ENCODE measurements at regions not wholly inside any gene's neighbourhood (a gene's known extent, or its start where the extent isn't known, plus 50 kb on each side); places are given as distances from the start of the nearest gene placed in this dataset.

DNA sequence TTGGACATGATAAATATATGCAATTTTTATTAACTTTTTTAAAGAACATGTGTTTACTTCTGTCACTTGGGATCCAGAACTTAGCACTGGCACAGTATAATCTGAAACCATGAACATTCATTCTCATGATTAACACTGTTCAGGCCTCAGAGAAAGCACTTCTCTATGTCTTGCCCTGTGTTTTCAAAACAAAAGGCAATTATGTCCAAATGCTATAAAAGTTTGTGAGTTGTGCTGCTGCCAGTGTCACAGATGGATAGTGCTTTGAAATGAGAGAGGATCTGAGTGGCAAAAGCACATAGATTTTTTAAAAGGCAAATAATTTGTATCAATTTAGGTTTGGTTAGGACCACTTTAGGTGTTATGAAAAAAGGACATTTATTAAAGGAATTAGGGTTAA lies 470.5 kb upstream of the FAM98A start:
- no peak overlapping the region for H3K9ac ChIP-seq (ENCODE audit: low read length in 5 of 5)
- H3K9me3 ChIP-seq (ENCODE audit: control insufficient read depth in 5 of 5, low read length in 5 of 5), result peaks cover 0 to 3% (median 0%) of the 10 kb centered on the region in 5 donors
- no peak overlapping the region for H3K27ac ChIP-seq (ENCODE audit: low read depth, low read length)
- H3K4me3 ChIP-seq (ENCODE audit: low read depth in 1 of 5, low read length in 5 of 5), result no peak overlapping the region
- no peaks in the 10 kb centered on the region for H3K36me3 ChIP-seq (ENCODE audit: control insufficient read depth in 5 of 5, insufficient read depth in 5 of 5, low read length in 5 of 5)
- no peaks in the 10 kb centered on the region for H3K4me1 ChIP-seq (ENCODE audit: control insufficient read depth in 5 of 5, insufficient read depth in 5 of 5, low read length in 5 of 5)
- H3K27me3 ChIP-seq (ENCODE audit: control insufficient read depth in 5 of 5, insufficient read depth in 4 of 5, low read length in 5 of 5), result peaks cover 0 to 3% (median 0%) of the 10 kb centered on the region in 5 donors

DNA sequence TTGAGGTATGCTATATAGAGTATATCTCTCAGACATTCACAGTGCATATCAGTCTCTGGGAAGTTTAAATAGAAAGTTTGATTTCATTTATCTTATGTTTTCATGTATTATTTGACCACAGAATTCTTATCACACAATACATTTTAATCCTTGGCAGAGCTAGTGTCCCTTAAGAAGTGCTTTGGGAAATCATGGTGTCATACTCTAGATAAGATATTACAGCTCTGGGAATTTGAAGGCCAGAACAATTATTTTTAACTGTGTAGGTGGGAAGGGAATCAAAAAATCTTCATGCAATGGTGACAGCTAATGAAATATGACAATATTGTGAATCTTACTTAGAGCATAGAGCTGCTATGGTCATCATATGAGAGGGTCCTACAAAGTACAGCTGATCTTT lies 451.3 kb upstream of the FAM98A start:
- Histone ChIP-seq H3K27ac (ENCODE audit: low read depth, low read length) (no peak overlapping the region), H3K9ac (ENCODE audit: low read length in 5 of 5) (no peak overlapping the region), H3K27me3 (ENCODE audit: control insufficient read depth in 5 of 5, insufficient read depth in 4 of 5, low read length in 5 of 5) (no peaks in the 10 kb centered on the region), H3K36me3 (ENCODE audit: control insufficient read depth in 5 of 5, insufficient read depth in 5 of 5, low read length in 5 of 5) (no peaks in the 10 kb centered on the region), H3K4me3 (ENCODE audit: low read depth in 1 of 5, low read length in 5 of 5) (no peak overlapping the region), H3K9me3 (ENCODE audit: control insufficient read depth in 5 of 5, low read length in 5 of 5) (no peaks in the 10 kb centered on the region), H3K4me1 (ENCODE audit: control insufficient read depth in 5 of 5, insufficient read depth in 5 of 5, low read length in 5 of 5) (no peaks in the 10 kb centered on the region)

DNA sequence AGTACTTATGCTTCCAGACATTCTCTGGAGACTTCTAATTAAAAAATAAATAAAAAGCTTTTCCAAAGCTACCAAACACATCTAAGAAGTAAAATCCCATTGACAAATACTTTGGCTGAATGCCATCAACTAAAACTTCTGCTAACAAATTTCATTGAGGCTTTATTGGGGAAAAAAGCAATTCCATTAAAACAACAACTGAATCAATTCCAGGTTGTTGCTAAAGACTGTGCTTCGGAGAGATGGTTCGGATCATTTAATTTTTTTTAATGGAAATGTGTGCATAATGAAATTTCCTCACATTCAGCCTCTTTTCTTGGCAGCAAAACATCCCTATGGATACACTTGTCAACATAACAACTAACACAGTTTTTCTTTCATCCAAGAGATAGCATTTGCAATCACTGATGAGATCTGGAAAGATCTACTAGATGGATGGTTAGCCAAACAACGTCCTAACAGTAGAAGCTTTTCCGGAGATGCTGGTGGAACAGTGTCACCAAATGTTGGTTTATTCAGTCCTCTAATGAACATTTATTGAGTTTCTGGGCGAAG lies 446.1 kb upstream of the FAM98A start:
- H3K9ac ChIP-seq (ENCODE audit: low read length in 5 of 5), result no peak overlapping the region
- no peaks in the 10 kb centered on the region for H3K4me1 ChIP-seq (ENCODE audit: control insufficient read depth in 5 of 5, insufficient read depth in 5 of 5, low read length in 5 of 5)
- no peaks in the 10 kb centered on the region for H3K27me3 ChIP-seq (ENCODE audit: control insufficient read depth in 5 of 5, insufficient read depth in 4 of 5, low read length in 5 of 5)
- no peak overlapping the region for H3K4me3 ChIP-seq (ENCODE audit: low read depth in 1 of 5, low read length in 5 of 5)
- no peaks in the 10 kb centered on the region for H3K9me3 ChIP-seq (ENCODE audit: control insufficient read depth in 5 of 5, low read length in 5 of 5)
- no peaks in the 10 kb centered on the region for H3K36me3 ChIP-seq (ENCODE audit: control insufficient read depth in 5 of 5, insufficient read depth in 5 of 5, low read length in 5 of 5)
- H3K27ac ChIP-seq (ENCODE audit: low read depth, low read length), result no peak overlapping the region

DNA sequence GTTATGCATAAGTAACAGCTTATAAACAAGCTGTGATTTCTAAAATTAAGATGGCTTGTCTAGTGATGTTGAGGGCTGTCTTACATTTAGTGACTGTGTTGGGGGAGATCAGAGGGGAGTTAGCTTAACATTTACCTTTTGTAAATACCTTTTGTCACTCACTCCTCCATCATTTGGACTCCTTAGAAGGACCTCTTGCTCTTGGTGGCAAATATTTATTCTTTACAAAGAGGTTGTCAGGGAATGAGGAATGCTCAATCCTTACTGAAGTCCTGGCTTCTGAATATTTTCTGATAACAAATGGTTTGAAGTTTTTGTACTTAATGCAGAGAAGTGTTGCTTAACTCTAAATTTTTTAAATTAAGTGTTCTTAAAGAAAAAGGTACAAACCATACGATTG lies 438.8 kb upstream of the FAM98A start:
- Histone ChIP-seq H3K27me3 (ENCODE audit: control insufficient read depth in 5 of 5, insufficient read depth in 4 of 5, low read length in 5 of 5) (no peaks in the 10 kb centered on the region), H3K36me3 (ENCODE audit: control insufficient read depth in 5 of 5, insufficient read depth in 5 of 5, low read length in 5 of 5) (no peaks in the 10 kb centered on the region), H3K4me3 (ENCODE audit: low read depth in 1 of 5, low read length in 5 of 5) (no peak overlapping the region), H3K27ac (ENCODE audit: low read depth, low read length) (no peak overlapping the region), H3K9ac (ENCODE audit: low read length in 5 of 5) (no peak overlapping the region), H3K4me1 (ENCODE audit: control insufficient read depth in 5 of 5, insufficient read depth in 5 of 5, low read length in 5 of 5) (no peaks in the 10 kb centered on the region), H3K9me3 (ENCODE audit: control insufficient read depth in 5 of 5, low read length in 5 of 5) (no peaks in the 10 kb centered on the region)

DNA sequence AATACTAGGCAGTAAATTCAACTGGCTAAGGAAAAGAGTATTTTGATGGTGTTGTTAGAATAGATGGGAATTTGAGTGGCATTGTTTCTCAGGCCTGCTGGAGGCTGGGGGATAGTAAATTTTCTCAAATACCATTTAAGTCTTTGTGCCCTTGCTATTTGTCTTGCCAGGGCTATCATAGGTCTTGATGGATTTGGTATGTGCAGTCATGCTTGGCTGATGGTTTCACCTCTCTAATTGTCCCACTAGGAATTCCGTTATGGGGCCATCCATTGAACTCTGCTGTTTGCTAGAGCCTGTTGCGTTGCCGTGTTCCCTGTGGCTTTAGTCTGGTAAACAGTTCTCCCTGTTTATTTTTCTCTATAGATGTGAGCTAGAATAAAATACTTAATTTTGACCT lies 438.1 kb upstream of the FAM98A start:
- no peak overlapping the region for H3K4me3 ChIP-seq (ENCODE audit: low read depth in 1 of 5, low read length in 5 of 5)
- H3K9ac ChIP-seq (ENCODE audit: low read length in 5 of 5), result no peak overlapping the region
- no peaks in the 10 kb centered on the region for H3K36me3 ChIP-seq (ENCODE audit: control insufficient read depth in 5 of 5, insufficient read depth in 5 of 5, low read length in 5 of 5)
- H3K9me3 ChIP-seq (ENCODE audit: control insufficient read depth in 5 of 5, low read length in 5 of 5), result no peaks in the 10 kb centered on the region
- no peaks in the 10 kb centered on the region for H3K4me1 ChIP-seq (ENCODE audit: control insufficient read depth in 5 of 5, insufficient read depth in 5 of 5, low read length in 5 of 5)
- H3K27ac ChIP-seq (ENCODE audit: low read depth, low read length), result no peak overlapping the region
- no peaks in the 10 kb centered on the region for H3K27me3 ChIP-seq (ENCODE audit: control insufficient read depth in 5 of 5, insufficient read depth in 4 of 5, low read length in 5 of 5)

DNA sequence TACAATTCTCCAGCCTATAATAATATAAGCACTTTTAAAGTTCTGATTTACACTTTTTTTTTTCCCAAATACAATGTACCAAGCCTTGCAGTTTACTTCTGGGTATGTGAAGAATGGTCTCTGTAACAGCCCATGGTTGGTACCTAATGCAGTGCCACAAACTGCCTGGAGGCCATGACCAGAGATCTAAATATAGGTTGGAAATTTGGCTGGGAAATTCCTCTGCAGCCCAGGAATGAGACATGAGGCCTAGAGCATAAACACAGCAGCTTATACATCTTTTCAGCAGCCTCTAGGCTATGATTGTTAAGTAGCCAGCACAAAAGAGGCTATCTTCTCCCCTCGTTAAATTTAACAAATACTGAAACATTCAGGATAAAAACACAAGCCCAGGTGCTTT lies 432.0 kb upstream of the FAM98A start:
- H3K9ac ChIP-seq (ENCODE audit: low read length in 5 of 5), result no peak overlapping the region
- no peaks in the 10 kb centered on the region for H3K4me1 ChIP-seq (ENCODE audit: control insufficient read depth in 5 of 5, insufficient read depth in 5 of 5, low read length in 5 of 5)
- no peaks in the 10 kb centered on the region for H3K9me3 ChIP-seq (ENCODE audit: control insufficient read depth in 5 of 5, low read length in 5 of 5)
- H3K36me3 ChIP-seq (ENCODE audit: control insufficient read depth in 5 of 5, insufficient read depth in 5 of 5, low read length in 5 of 5), result no peaks in the 10 kb centered on the region
- H3K27me3 ChIP-seq (ENCODE audit: control insufficient read depth in 5 of 5, insufficient read depth in 4 of 5, low read length in 5 of 5), result no peaks in the 10 kb centered on the region
- no peak overlapping the region for H3K4me3 ChIP-seq (ENCODE audit: low read depth in 1 of 5, low read length in 5 of 5)
- no peak overlapping the region for H3K27ac ChIP-seq (ENCODE audit: low read depth, low read length)

DNA sequence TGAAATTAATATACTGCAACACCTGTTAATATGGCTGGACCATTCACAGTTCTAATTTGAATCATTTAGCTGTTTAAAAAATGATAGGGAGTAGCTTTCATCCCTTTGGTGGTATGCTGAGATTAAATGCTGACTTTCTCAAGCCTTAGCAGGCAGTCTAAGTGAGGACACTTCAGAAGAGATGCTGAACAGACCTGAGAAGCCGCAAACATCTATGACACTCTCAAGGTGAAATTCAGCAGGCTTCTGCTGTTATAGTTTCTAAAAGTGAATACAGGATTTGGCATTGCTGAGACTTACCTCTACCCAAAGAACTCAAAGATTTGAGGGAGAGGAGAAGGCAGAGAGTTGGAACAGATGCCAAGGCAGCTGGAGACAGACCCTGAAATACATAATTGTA lies 431.2 kb upstream of the FAM98A start:
- no peak overlapping the region for H3K27ac ChIP-seq (ENCODE audit: low read depth, low read length)
- no peaks in the 10 kb centered on the region for H3K9me3 ChIP-seq (ENCODE audit: control insufficient read depth in 5 of 5, low read length in 5 of 5)
- no peak overlapping the region for H3K9ac ChIP-seq (ENCODE audit: low read length in 5 of 5)
- no peaks in the 10 kb centered on the region for H3K36me3 ChIP-seq (ENCODE audit: control insufficient read depth in 5 of 5, insufficient read depth in 5 of 5, low read length in 5 of 5)
- H3K4me3 ChIP-seq (ENCODE audit: low read depth in 1 of 5, low read length in 5 of 5), result no peak overlapping the region
- H3K4me1 ChIP-seq (ENCODE audit: control insufficient read depth in 5 of 5, insufficient read depth in 5 of 5, low read length in 5 of 5), result no peaks in the 10 kb centered on the region
- no peaks in the 10 kb centered on the region for H3K27me3 ChIP-seq (ENCODE audit: control insufficient read depth in 5 of 5, insufficient read depth in 4 of 5, low read length in 5 of 5)

DNA sequence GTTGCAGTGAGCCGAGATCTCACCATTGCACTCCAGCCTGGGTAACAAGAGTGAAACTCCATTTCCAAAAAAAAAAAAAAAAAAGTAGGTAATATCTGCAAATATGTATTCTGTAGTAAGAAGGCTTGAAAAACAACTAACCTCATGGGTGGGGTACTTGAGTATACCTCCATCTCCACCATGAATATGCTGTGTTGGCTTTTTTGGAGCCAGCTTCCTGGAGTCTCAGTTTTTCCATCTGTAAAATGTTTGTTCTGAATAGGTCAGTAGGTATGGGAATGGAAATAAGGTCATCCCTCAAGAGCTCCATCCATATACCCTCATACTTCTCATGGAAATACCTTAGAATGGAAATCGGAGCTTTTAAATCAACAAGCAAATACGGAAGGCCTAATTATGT lies 430.0 kb upstream of the FAM98A start:
- no peaks in the 10 kb centered on the region for H3K36me3 ChIP-seq (ENCODE audit: control insufficient read depth in 5 of 5, insufficient read depth in 5 of 5, low read length in 5 of 5)
- no peak overlapping the region for H3K4me3 ChIP-seq (ENCODE audit: low read depth in 1 of 5, low read length in 5 of 5)
- H3K27me3 ChIP-seq (ENCODE audit: control insufficient read depth in 5 of 5, insufficient read depth in 4 of 5, low read length in 5 of 5), result no peaks in the 10 kb centered on the region
- no peaks in the 10 kb centered on the region for H3K4me1 ChIP-seq (ENCODE audit: control insufficient read depth in 5 of 5, insufficient read depth in 5 of 5, low read length in 5 of 5)
- no peaks in the 10 kb centered on the region for H3K9me3 ChIP-seq (ENCODE audit: control insufficient read depth in 5 of 5, low read length in 5 of 5)
- no peak overlapping the region for H3K9ac ChIP-seq (ENCODE audit: low read length in 5 of 5)
- H3K27ac ChIP-seq (ENCODE audit: low read depth, low read length), result no peak overlapping the region

DNA sequence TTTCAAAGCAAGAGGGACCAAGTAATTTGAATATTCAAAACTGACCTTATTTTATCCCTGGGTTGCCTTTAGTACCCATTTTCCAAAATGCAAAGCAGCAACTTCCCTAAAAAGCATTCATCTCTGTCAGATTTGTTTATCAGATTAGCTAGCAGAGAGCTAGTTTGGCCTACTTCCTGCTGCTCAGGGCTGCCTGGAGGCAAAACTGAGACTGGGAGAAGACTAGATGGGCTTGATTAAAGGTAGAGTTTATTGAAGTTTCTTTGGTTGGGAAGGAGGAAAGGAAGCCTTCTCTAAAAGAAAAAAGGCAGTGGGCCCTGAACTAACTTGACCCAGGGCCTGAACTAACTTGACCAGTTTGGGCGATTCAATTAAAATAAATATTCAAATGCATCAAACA lies 426.1 kb upstream of the FAM98A start:
- H3K9me3 ChIP-seq (ENCODE audit: control insufficient read depth in 5 of 5, low read length in 5 of 5), result peaks cover 0 to 7% (median 3%) of the 10 kb centered on the region in 5 donors
- no peaks in the 10 kb centered on the region for H3K36me3 ChIP-seq (ENCODE audit: control insufficient read depth in 5 of 5, insufficient read depth in 5 of 5, low read length in 5 of 5)
- no peak overlapping the region for H3K27ac ChIP-seq (ENCODE audit: low read depth, low read length)
- H3K9ac ChIP-seq (ENCODE audit: low read length in 5 of 5), result no peak overlapping the region
- H3K4me1 ChIP-seq (ENCODE audit: control insufficient read depth in 5 of 5, insufficient read depth in 5 of 5, low read length in 5 of 5), result no peaks in the 10 kb centered on the region
- H3K27me3 ChIP-seq (ENCODE audit: control insufficient read depth in 5 of 5, insufficient read depth in 4 of 5, low read length in 5 of 5), result no peaks in the 10 kb centered on the region
- H3K4me3 ChIP-seq (ENCODE audit: low read depth in 1 of 5, low read length in 5 of 5), result no peak overlapping the region

DNA sequence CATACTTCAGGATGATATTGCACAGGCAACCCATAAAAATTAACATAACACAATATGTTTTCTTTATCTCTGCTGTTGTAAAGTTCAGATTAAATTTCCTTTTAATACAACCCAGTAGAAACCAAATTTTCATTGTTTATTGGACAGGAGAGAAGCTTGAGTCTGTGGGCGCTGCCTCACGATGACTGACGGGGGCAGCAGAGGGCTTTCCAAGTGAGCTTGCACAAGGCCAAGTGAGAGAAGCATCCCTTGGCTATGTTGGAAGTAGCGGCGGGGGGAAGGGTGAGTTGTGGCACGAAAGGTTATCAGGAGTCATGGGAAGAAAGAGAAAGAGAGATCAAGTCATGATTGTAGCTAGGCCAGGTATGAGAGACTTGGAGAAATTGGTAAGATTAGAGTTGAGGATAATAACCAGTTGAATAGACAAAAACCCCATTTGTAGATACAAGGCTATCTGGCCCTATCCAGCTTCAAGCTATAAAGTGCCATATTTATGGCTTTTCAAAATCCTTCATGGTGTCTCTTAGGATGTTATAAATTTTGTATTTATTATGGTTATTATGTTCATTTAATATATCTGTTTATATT lies 413.7 kb upstream of the FAM98A start:
- H3K9me3 ChIP-seq (ENCODE audit: control insufficient read depth in 5 of 5, low read length in 5 of 5), result peaks cover 0 to 4% (median 0%) of the 10 kb centered on the region in 5 donors
- no peaks in the 10 kb centered on the region for H3K27me3 ChIP-seq (ENCODE audit: control insufficient read depth in 5 of 5, insufficient read depth in 4 of 5, low read length in 5 of 5)
- no peak overlapping the region for H3K4me3 ChIP-seq (ENCODE audit: low read depth in 1 of 5, low read length in 5 of 5)
- no peaks in the 10 kb centered on the region for H3K36me3 ChIP-seq (ENCODE audit: control insufficient read depth in 5 of 5, insufficient read depth in 5 of 5, low read length in 5 of 5)
- no peak overlapping the region for H3K27ac ChIP-seq (ENCODE audit: low read depth, low read length)
- H3K4me1 ChIP-seq (ENCODE audit: control insufficient read depth in 5 of 5, insufficient read depth in 5 of 5, low read length in 5 of 5), result no peaks in the 10 kb centered on the region
- H3K9ac ChIP-seq (ENCODE audit: low read length in 5 of 5), result no peak overlapping the region

Data from subcutaneous abdominal adipose tissue (tissue), 5 donors.